DND-41 (cell line): ENCODE measurements at regions not wholly inside any gene's neighbourhood (a gene's known extent, or its start where the extent isn't known, plus 50 kb on each side); places are given as distances from the start of the nearest gene placed in this dataset.

Experiments
- ATAC-seq: fragments of 200-7000 bp; cut with Tn5 transposase; 3 replicates; pipeline ENCODE4 v1.9.1; 2021; ENCODE audit warnings: low read depth; ENCODE audit not compliant: insufficient read depth
- DNase-seq: peaks from one replicate; pipeline ENCODE4 v3.0.0-alpha.2; 2020
- H2AFZ ChIP-seq: 2 replicates; pipeline ENCODE4 v1.6.0; 2012; ENCODE audit warnings: low read depth, low read length
- H3K27ac ChIP-seq: 2 replicates; pipeline ENCODE4 v1.5.1; 2012; ENCODE audit warnings: low read length, inconsistent platforms
- H3K27me3 ChIP-seq: fragments of 200-600 bp; sonication (generic); 2 replicates; pipeline ENCODE4 v1.6.0; 2012; ENCODE audit warnings: low read length, mild to moderate bottlenecking, inconsistent platforms; ENCODE audit not compliant: insufficient read depth, poor library complexity
- H3K36me3 ChIP-seq: 2 replicates; pipeline ENCODE4 v1.5.1; 2012; ENCODE audit warnings: low read length, inconsistent platforms; ENCODE audit not compliant: insufficient read depth
- H3K4me1 ChIP-seq: 2 replicates; pipeline ENCODE4 v1.5.1; 2012; ENCODE audit warnings: mild to moderate bottlenecking, low read length; ENCODE audit not compliant: insufficient read depth
- H3K4me2 ChIP-seq: 2 replicates; pipeline ENCODE4 v1.6.0; 2012; ENCODE audit warnings: mild to moderate bottlenecking, moderate library complexity, low read length, inconsistent platforms; ENCODE audit not compliant: insufficient read depth
- H3K4me3 ChIP-seq, 2 experiments: fragments of 200-600 bp in 1 of 2; shearing (Covaris generic) in 1 of 2; 2 replicates each; pipeline ENCODE4 v1.5.1; 2012 to 2016; ENCODE audit warnings: inconsistent platforms in 2 of 2, low read length in 2 of 2, mild to moderate bottlenecking in 2 of 2, low read depth in 1 of 2, moderate library complexity in 1 of 2
- H3K79me2 ChIP-seq: 2 replicates; pipeline ENCODE4 v1.6.0; 2012; ENCODE audit warnings: low read length, inconsistent platforms; ENCODE audit not compliant: insufficient read depth
- H3K9ac ChIP-seq: 2 replicates; pipeline ENCODE4 v1.6.0; 2012; ENCODE audit warnings: low read depth, mild to moderate bottlenecking, inconsistent platforms, low read length, moderate library complexity
- H3K9me3 ChIP-seq: 2 replicates; pipeline ENCODE4 v1.5.1; 2012; ENCODE audit warnings: low read length, moderate library complexity, mild to moderate bottlenecking, inconsistent platforms; ENCODE audit not compliant: insufficient read depth, severe bottlenecking
- H4K20me1 ChIP-seq: 2 replicates; pipeline ENCODE4 v1.6.0; 2012; ENCODE audit warnings: low read length; ENCODE audit not compliant: insufficient read depth
- CTCF ChIP-seq: IDR thresholded peaks from 2 replicates; pipeline ENCODE4 v1.5.1; 2012; ENCODE audit warnings: borderline replicate concordance, low read length, moderate library complexity, mild to moderate bottlenecking; ENCODE audit not compliant: poor library complexity, severe bottlenecking; ENCODE audit errors: extremely low read depth
- EZH2 ChIP-seq: IDR thresholded peaks from 3 replicates; pipeline ENCODE4 v1.6.1; 2012; ENCODE audit warnings: borderline replicate concordance, low read depth, mild to moderate bottlenecking, moderate library complexity, low read length, inconsistent platforms; ENCODE audit not compliant: severe bottlenecking

- H2AFZ ChIP-seq, result no peak overlapping the region
- H3K4me1 ChIP-seq, result no peaks in the 10 kb centered on the region
- DNase-seq (no peak), ATAC-seq (no peak)
- H3K9me3 ChIP-seq, result no peaks in the 10 kb centered on the region
- H3K79me2 ChIP-seq, result no peaks in the 10 kb centered on the region
- no peak overlapping the region for H3K9ac ChIP-seq
- no peaks in the 10 kb centered on the region for H3K36me3 ChIP-seq
- no peaks in the 10 kb centered on the region for H3K27me3 ChIP-seq
- no peak overlapping the region for H3K4me3 ChIP-seq
- TF ChIP-seq CTCF (no peak), EZH2 (no peak)
- no peaks in the 10 kb centered on the region for H4K20me1 ChIP-seq
- H3K4me2 ChIP-seq, result no peak overlapping the region
- H3K27ac ChIP-seq, result no peak overlapping the region
Measured at GRCh38 chrX:147859666-147860065, 52.1 kb upstream of the FMR1 start.
